Upper lobe of right lung (tissue), 1 donor: ENCODE measurements at regions not wholly inside any gene's neighbourhood (a gene's known extent, or its start where the extent isn't known, plus 50 kb on each side); places are given as distances from the start of the nearest gene placed in this dataset.

Source experiments
- ATAC-seq: fragments of 200-7000 bp; cut with Tn5 transposase; one replicate; pipeline ENCODE4 v1.9.1; 2020; ENCODE audit warnings: mild to moderate bottlenecking, moderate library complexity
- DNase-seq: peaks from one replicate; pipeline ENCODE4 v3.0.0-alpha.2; 2020
- H3K27ac ChIP-seq: fragments of 200-600 bp; one replicate; pipeline ENCODE4 v1.8.0; 2022
- H3K27me3 ChIP-seq: fragments of 200-600 bp; one replicate; pipeline ENCODE4 v1.8.0; 2022; ENCODE audit warnings: mild to moderate bottlenecking
- H3K36me3 ChIP-seq: fragments of 200-600 bp; one replicate; pipeline ENCODE4 v1.8.0; 2022
- H3K4me1 ChIP-seq: fragments of 200-600 bp; one replicate; pipeline ENCODE4 v1.8.0; 2022
- H3K4me3 ChIP-seq: fragments of 200-600 bp; one replicate; pipeline ENCODE4 v1.8.0; 2022; ENCODE audit warnings: mild to moderate bottlenecking
- H3K9me3 ChIP-seq: fragments of 200-600 bp; one replicate; pipeline ENCODE4 v1.8.0; 2022
- intact Hi-C: fragments of 100-400 bp; cut with DNase I; formaldehyde crosslinking; loops from one replicate; pipeline ENCODE4 v1.11.0; 2022
- TF ChIP-seq, protein P1 (sequence below): fragments of 200-600 bp; IDR thresholded peaks from one replicate; pipeline ENCODE4 v1.8.0; 2022; ENCODE audit warnings: antibody characterized with exemption
- donor health status: DM: no; HTN: yes; CAD: no; lungs with severe emphysema.

DNA sequence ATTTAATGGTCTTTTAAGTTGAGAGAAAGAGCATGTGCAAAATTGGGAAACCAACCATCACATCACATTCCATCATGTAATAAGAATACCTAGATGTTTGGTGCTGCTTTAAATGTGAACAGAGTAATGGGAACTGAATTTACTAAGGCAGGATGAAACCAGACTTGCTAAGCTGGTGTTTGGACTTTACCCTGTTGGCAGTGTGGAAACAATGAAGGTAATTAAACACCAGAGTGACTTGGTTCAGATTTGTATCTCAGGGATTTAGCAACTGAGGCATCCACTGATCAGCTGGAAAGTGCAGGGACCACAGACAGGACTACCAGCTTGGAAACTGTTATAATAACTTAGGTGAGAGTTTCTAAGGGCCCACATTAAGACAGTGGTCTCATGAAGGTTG lies 263.4 kb downstream of the OLFM3 start:
- Histone ChIP-seq H3K36me3 (no peaks in the 10 kb centered on the region), H3K27me3 (no peaks in the 10 kb centered on the region), H3K9me3 (no peaks in the 10 kb centered on the region), H3K4me3 (no peak overlapping the region), H3K27ac (no peak overlapping the region), H3K4me1 (no peaks in the 10 kb centered on the region)
- DNase-seq (no peak), ATAC-seq (no peak)
- intact Hi-C loops: no loop called here
- TF ChIP-seq, protein P1, sequence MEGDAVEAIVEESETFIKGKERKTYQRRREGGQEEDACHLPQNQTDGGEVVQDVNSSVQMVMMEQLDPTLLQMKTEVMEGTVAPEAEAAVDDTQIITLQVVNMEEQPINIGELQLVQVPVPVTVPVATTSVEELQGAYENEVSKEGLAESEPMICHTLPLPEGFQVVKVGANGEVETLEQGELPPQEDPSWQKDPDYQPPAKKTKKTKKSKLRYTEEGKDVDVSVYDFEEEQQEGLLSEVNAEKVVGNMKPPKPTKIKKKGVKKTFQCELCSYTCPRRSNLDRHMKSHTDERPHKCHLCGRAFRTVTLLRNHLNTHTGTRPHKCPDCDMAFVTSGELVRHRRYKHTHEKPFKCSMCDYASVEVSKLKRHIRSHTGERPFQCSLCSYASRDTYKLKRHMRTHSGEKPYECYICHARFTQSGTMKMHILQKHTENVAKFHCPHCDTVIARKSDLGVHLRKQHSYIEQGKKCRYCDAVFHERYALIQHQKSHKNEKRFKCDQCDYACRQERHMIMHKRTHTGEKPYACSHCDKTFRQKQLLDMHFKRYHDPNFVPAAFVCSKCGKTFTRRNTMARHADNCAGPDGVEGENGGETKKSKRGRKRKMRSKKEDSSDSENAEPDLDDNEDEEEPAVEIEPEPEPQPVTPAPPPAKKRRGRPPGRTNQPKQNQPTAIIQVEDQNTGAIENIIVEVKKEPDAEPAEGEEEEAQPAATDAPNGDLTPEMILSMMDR: no peak

DNA sequence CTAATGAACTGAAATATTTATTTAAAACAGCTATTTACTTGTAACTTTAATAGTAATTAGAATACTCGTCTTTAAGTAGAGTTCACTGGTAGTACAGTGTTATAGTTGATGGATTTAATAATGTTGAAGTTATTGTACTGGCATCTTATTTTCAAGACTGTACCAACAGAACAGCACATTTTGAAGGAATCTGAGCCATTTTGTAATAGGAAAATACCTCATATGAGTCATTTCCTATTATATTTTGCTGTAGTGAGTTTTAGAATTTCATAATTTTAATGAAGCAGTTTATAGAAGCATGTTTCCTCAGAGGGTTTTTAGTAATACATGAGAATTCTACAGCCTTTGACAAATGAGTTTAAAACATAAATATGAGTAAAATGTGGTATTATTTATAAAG lies 258.3 kb downstream of the OLFM3 start:
- Histone ChIP-seq H3K4me1 (no peaks in the 10 kb centered on the region), H3K36me3 (no peaks in the 10 kb centered on the region), H3K9me3 (no peaks in the 10 kb centered on the region), H3K27ac (no peak overlapping the region), H3K4me3 (no peak overlapping the region), H3K27me3 (no peaks in the 10 kb centered on the region)
- no peak for ATAC-seq
- intact Hi-C loops: no loop called here
- TF ChIP-seq, protein P1: no peak
- DNase-seq: no peak

DNA sequence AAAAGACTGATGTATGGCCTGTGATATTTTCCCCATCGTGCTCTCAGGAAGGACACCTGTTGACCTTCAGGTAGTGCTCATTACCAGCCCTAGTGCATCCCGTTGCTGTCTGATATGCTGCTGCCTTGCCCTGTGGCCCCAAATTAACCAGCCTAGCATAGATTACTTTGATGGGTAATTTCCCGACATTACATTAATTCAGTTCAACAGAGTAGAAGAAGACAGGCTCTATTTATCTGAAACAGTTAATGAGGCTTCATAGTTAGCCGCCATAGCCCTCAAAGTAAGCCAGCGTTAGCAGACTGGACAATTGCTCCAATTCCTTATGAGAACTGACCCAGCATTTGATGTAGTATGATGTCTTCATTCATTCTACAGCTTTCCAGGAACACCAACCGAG lies 257.6 kb downstream of the OLFM3 start:
- Histone ChIP-seq H3K4me3 (no peak overlapping the region), H3K36me3 (no peaks in the 10 kb centered on the region), H3K27ac (no peak overlapping the region), H3K9me3 (no peaks in the 10 kb centered on the region), H3K4me1 (no peaks in the 10 kb centered on the region), H3K27me3 (no peaks in the 10 kb centered on the region)
- intact Hi-C loops: no loop called here
- TF ChIP-seq, protein P1: no peak
- ATAC-seq (no peak), DNase-seq (no peak)

DNA sequence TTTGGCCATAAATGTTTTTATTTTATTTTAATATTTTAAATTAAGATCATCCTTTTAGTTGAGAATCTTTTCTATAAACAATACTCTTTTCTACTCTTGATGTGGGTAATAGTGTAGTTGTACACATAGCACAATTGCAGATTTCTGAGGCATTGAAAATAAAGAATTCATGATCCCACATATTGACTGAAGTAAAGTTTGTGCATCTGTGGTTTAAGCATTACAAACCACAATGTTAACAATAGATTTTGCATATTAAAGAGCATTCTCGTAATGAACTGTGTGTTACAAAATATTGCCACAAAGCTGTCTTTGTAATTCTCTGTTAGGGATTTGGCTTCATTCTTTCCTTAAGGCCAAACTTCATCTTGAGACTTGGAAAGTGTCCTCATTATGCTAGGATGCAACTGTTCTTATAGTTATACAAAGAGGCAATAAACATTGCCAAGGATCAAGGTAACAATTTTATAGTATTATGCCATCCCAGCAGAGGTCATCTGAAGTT lies 256.8 kb downstream of the OLFM3 start:
- intact Hi-C loops: no loop called here
- TF ChIP-seq, protein P1: no peak
- DNase-seq (no peak), ATAC-seq (no peak)
- Histone ChIP-seq H3K9me3 (no peaks in the 10 kb centered on the region), H3K27me3 (no peaks in the 10 kb centered on the region), H3K36me3 (no peaks in the 10 kb centered on the region), H3K4me1 (no peaks in the 10 kb centered on the region), H3K27ac (no peak overlapping the region), H3K4me3 (no peak overlapping the region)

DNA sequence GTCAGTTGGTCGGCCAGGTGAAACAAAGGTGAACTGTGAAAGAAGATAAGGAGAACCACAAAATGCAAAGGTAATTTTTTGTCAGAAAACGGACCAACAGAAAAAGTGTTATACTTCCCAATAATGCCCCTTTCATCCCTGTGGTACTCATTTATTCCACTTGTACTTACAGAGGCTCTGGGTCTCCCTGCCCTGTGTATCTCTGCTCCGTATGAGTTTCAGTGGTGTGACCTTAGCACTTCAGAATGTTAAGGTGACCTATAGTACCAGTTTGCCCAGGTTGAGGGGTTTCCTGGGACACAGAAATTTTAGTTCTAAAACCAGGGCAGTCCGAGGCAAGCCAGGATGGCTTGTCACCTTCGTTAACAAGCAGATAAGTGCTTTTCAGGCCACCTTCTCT lies 254.8 kb downstream of the OLFM3 start:
- Histone ChIP-seq H3K9me3 (no peaks in the 10 kb centered on the region), H3K27ac (no peak overlapping the region), H3K4me3 (no peak overlapping the region), H3K4me1 (no peaks in the 10 kb centered on the region), H3K36me3 (no peaks in the 10 kb centered on the region), H3K27me3 (no peaks in the 10 kb centered on the region)
- TF ChIP-seq, protein P1: no peak
- DNase-seq (no peak), ATAC-seq (no peak)
- intact Hi-C loops: no loop called here

DNA sequence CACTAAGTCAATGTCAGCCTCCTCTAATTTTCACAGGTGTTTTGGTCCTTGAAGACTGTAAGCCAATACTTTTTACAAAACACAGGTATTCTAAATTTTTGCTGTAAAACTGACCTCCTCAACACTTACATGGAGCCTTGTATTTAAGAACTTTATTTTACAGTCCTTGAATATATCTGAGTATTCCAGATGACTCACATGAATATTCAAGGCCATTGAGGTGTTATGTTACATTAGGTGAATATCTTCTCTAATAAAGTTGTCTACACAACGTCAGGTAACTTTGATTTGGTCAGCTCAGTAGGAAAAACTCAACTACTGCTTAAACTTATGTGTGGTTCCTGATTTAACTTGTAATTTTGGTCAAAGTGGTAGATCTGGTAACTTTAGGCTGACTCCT lies 254.2 kb downstream of the OLFM3 start:
- no peaks in the 10 kb centered on the region for H3K27me3 ChIP-seq
- TF ChIP-seq, protein P1: no peak
- no peak overlapping the region for H3K27ac ChIP-seq
- no peak for ATAC-seq
- intact Hi-C loops: no loop called here
- no peak for DNase-seq
- no peak overlapping the region for H3K4me3 ChIP-seq
- H3K36me3 ChIP-seq: no peaks in the 10 kb centered on the region
- no peaks in the 10 kb centered on the region for H3K9me3 ChIP-seq
- H3K4me1 ChIP-seq: no peaks in the 10 kb centered on the region
